ENCODE measurements at regions not wholly inside any gene's neighbourhood (a gene's known extent, or its start where the extent isn't known, plus 50 kb on each side); places are given as distances from the start of the nearest gene placed in this dataset.

- Mint-ChIP-seq H3K36me3 (ENCODE audit: low read depth) (no peaks in the 10 kb centered on the region), H3K27me3 (peaks cover 10% of the 10 kb centered on the region), H3K9me3 (peaks cover 15% of the 10 kb centered on the region), H3K27ac (no peak overlapping the region), H3K4me1 (no peaks in the 10 kb centered on the region), H3K4me3 (no peak overlapping the region)
- ATAC-seq (replicated peaks), result no peak
Observed at GRCh38 chr22:34886391-34886790, 179.6 kb upstream of the ISX start.

GRCh38 chr22:34886812-34887211, 179.1 kb upstream of the ISX start:
- Mint-ChIP-seq H3K27me3 (peaks cover 10% of the 10 kb centered on the region), H3K27ac (no peak overlapping the region), H3K4me3 (no peak overlapping the region), H3K4me1 (no peaks in the 10 kb centered on the region), H3K9me3 (peaks cover 15% of the 10 kb centered on the region), H3K36me3 (ENCODE audit: low read depth) (no peaks in the 10 kb centered on the region)
- ATAC-seq (replicated peaks), result no peak

- Mint-ChIP-seq H3K36me3 (ENCODE audit: low read depth) (no peaks in the 10 kb centered on the region), H3K27ac (no peak overlapping the region), H3K27me3 (peaks cover 12% of the 10 kb centered on the region), H3K4me3 (no peak overlapping the region), H3K9me3 (peaks cover 4% of the 10 kb centered on the region), H3K4me1 (no peaks in the 10 kb centered on the region)
- ATAC-seq (replicated peaks), result no peak
Observed at GRCh38 chr22:34897126-34897525, 168.8 kb upstream of the ISX start.

- no peak for ATAC-seq (replicated peaks)
- H3K4me3 Mint-ChIP-seq, result no peak overlapping the region
- H3K27ac Mint-ChIP-seq, result no peak overlapping the region
- no peaks in the 10 kb centered on the region for H3K36me3 Mint-ChIP-seq (ENCODE audit: low read depth)
- no peaks in the 10 kb centered on the region for H3K9me3 Mint-ChIP-seq
- no peaks in the 10 kb centered on the region for H3K27me3 Mint-ChIP-seq
- no peaks in the 10 kb centered on the region for H3K4me1 Mint-ChIP-seq
Observed at GRCh38 chr22:34902335-34902734, 163.6 kb upstream of the ISX start.

- Mint-ChIP-seq H3K9me3 (no peaks in the 10 kb centered on the region), H3K27me3 (no peaks in the 10 kb centered on the region), H3K4me3 (no peak overlapping the region), H3K27ac (no peak overlapping the region), H3K36me3 (ENCODE audit: low read depth) (no peaks in the 10 kb centered on the region), H3K4me1 (no peaks in the 10 kb centered on the region)
- no peak for ATAC-seq (replicated peaks)
Observed at GRCh38 chr22:34903416-34903815, 162.5 kb upstream of the ISX start.

GRCh38 chr22:34904486-34904885, 161.5 kb upstream of the ISX start:
- H3K9me3 Mint-ChIP-seq, result no peaks in the 10 kb centered on the region
- no peak overlapping the region for H3K4me3 Mint-ChIP-seq
- no peaks in the 10 kb centered on the region for H3K36me3 Mint-ChIP-seq (ENCODE audit: low read depth)
- ATAC-seq (replicated peaks), result no peak
- no peaks in the 10 kb centered on the region for H3K4me1 Mint-ChIP-seq
- no peak overlapping the region for H3K27ac Mint-ChIP-seq
- no peaks in the 10 kb centered on the region for H3K27me3 Mint-ChIP-seq

- no peak for ATAC-seq (replicated peaks)
- Mint-ChIP-seq H3K9me3 (no peaks in the 10 kb centered on the region), H3K27ac (no peak overlapping the region), H3K4me1 (no peaks in the 10 kb centered on the region), H3K4me3 (no peak overlapping the region), H3K36me3 (ENCODE audit: low read depth) (no peaks in the 10 kb centered on the region), H3K27me3 (peaks cover 10% of the 10 kb centered on the region)
Observed at GRCh38 chr22:34913826-34914225, 152.1 kb upstream of the ISX start.

- H3K4me1 Mint-ChIP-seq, result no peaks in the 10 kb centered on the region
- H3K9me3 Mint-ChIP-seq, result no peaks in the 10 kb centered on the region
- ATAC-seq (replicated peaks), result no peak
- H3K36me3 Mint-ChIP-seq (ENCODE audit: low read depth), result no peaks in the 10 kb centered on the region
- no peak overlapping the region for H3K4me3 Mint-ChIP-seq
- H3K27me3 Mint-ChIP-seq, result peaks cover 10% of the 10 kb centered on the region
- H3K27ac Mint-ChIP-seq, result no peak overlapping the region
Observed at GRCh38 chr22:34914846-34915245, 151.1 kb upstream of the ISX start.

GRCh38 chr22:34917239-34917638, 148.7 kb upstream of the ISX start:
- Mint-ChIP-seq H3K4me1 (no peaks in the 10 kb centered on the region), H3K4me3 (no peak overlapping the region), H3K27ac (no peak overlapping the region), H3K27me3 (peaks cover 6% of the 10 kb centered on the region), H3K36me3 (ENCODE audit: low read depth) (no peaks in the 10 kb centered on the region), H3K9me3 (no peaks in the 10 kb centered on the region)
- no peak for ATAC-seq (replicated peaks)

- Mint-ChIP-seq H3K4me1 (no peaks in the 10 kb centered on the region), H3K36me3 (ENCODE audit: low read depth) (no peaks in the 10 kb centered on the region), H3K27me3 (peaks cover 11% of the 10 kb centered on the region), H3K9me3 (no peaks in the 10 kb centered on the region), H3K4me3 (no peak overlapping the region), H3K27ac (no peak overlapping the region)
- ATAC-seq (replicated peaks), result no peak
Observed at GRCh38 chr22:34931026-34931425, 134.9 kb upstream of the ISX start.

GRCh38 chr22:34934261-34934660, 131.7 kb upstream of the ISX start:
- no peak for ATAC-seq (replicated peaks)
- Mint-ChIP-seq H3K4me3 (no peak overlapping the region), H3K4me1 (no peaks in the 10 kb centered on the region)

GRCh38 chr22:34943830-34944229, 122.1 kb upstream of the ISX start:
- ATAC-seq (replicated peaks), result no peak
- H3K27me3 Mint-ChIP-seq, result peaks cover 22% of the 10 kb centered on the region
- H3K27ac Mint-ChIP-seq, result no peak overlapping the region
- no peak overlapping the region for H3K4me3 Mint-ChIP-seq
- peaks cover 13% of the 10 kb centered on the region for H3K9me3 Mint-ChIP-seq
- no peaks in the 10 kb centered on the region for H3K36me3 Mint-ChIP-seq (ENCODE audit: low read depth)
- no peaks in the 10 kb centered on the region for H3K4me1 Mint-ChIP-seq

More at GRCh38 chr22:34934261-34934660, 131.7 kb upstream of the ISX start:
- Mint-ChIP-seq H3K27ac (no peak overlapping the region), H3K36me3 (ENCODE audit: low read depth) (no peaks in the 10 kb centered on the region), H3K27me3 (peaks cover 15% of the 10 kb centered on the region), H3K9me3 (peaks cover 10% of the 10 kb centered on the region)

GRCh38 chr22:34946339-34946985, 119.5 kb upstream of the ISX start:
- H3K4me1 Mint-ChIP-seq, result no peaks in the 10 kb centered on the region
- no peak for ATAC-seq (replicated peaks)

GRCh38 chr22:34950489-34950888, 115.5 kb upstream of the ISX start:
- peaks cover 12% of the 10 kb centered on the region for H3K27me3 Mint-ChIP-seq
- H3K27ac Mint-ChIP-seq, result no peak overlapping the region
- no peak overlapping the region for H3K4me3 Mint-ChIP-seq
- no peaks in the 10 kb centered on the region for H3K9me3 Mint-ChIP-seq
- H3K4me1 Mint-ChIP-seq, result no peaks in the 10 kb centered on the region
- no peaks in the 10 kb centered on the region for H3K36me3 Mint-ChIP-seq (ENCODE audit: low read depth)
- no peak for ATAC-seq (replicated peaks)

More at GRCh38 chr22:34946339-34946985, 119.5 kb upstream of the ISX start:
- Mint-ChIP-seq H3K36me3 (ENCODE audit: low read depth) (no peaks in the 10 kb centered on the region), H3K27ac (no peak overlapping the region), H3K27me3 (peaks cover 13% of the 10 kb centered on the region), H3K4me3 (no peak overlapping the region), H3K9me3 (no peaks in the 10 kb centered on the region)

- H3K4me3 Mint-ChIP-seq, result no peak overlapping the region
- no peaks in the 10 kb centered on the region for H3K9me3 Mint-ChIP-seq
- peaks cover 12% of the 10 kb centered on the region for H3K27me3 Mint-ChIP-seq
- no peaks in the 10 kb centered on the region for H3K36me3 Mint-ChIP-seq (ENCODE audit: low read depth)
- no peak overlapping the region for H3K27ac Mint-ChIP-seq
- H3K4me1 Mint-ChIP-seq, result no peaks in the 10 kb centered on the region
- ATAC-seq (replicated peaks), result no peak
Observed at GRCh38 chr22:34951212-34951611, 114.7 kb upstream of the ISX start.

GRCh38 chr22:34960005-34960404, 106.0 kb upstream of the ISX start:
- Mint-ChIP-seq H3K36me3 (ENCODE audit: low read depth) (no peaks in the 10 kb centered on the region), H3K27me3 (peaks cover 4% of the 10 kb centered on the region), H3K4me1 (no peaks in the 10 kb centered on the region), H3K27ac (no peak overlapping the region), H3K4me3 (no peak overlapping the region), H3K9me3 (no peaks in the 10 kb centered on the region)
- ATAC-seq (replicated peaks), result no peak

All from activated T-helper 17 cell treated with anti-CD3 and anti-CD28 coated beads, Interleukin-2, amount 50 U/mL, for 72 hours (primary cell).